ENCODE measurements at regions not wholly inside any gene's neighbourhood (a gene's known extent, or its start where the extent isn't known, plus 50 kb on each side); places are given as distances from the start of the nearest gene placed in this dataset.

- H3K4me1 Mint-ChIP-seq (ENCODE audit: low read depth), result no peaks in the 10 kb centered on the region
- no peaks in the 10 kb centered on the region for H3K36me3 Mint-ChIP-seq (ENCODE audit: low read depth)
- intact Hi-C loops (cut with micrococcal nuclease), result no loop called here
Measured at GRCh38 chr2:139218181-139218580, 438.0 kb upstream of the NXPH2 start.

GRCh38 chr2:139217641-139218040 lies 437.5 kb upstream of the NXPH2 start:
- intact Hi-C loops (cut with micrococcal nuclease), result no loop called here
- no peaks in the 10 kb centered on the region for H3K36me3 Mint-ChIP-seq (ENCODE audit: low read depth)
- H3K4me1 Mint-ChIP-seq (ENCODE audit: low read depth), result no peaks in the 10 kb centered on the region
- no peaks in the 10 kb centered on the region for H3K27me3 Mint-ChIP-seq (ENCODE audit: low read depth)
- DNase-seq (ENCODE audit: low spot score), result no peak
- H3K9me3 Mint-ChIP-seq, result peaks cover 28% of the 10 kb centered on the region
- H3K4me3 Mint-ChIP-seq (ENCODE audit: low read depth), result no peak overlapping the region
- H3K27ac Mint-ChIP-seq, result no peak overlapping the region

More at GRCh38 chr2:139218181-139218580, 438.0 kb upstream of the NXPH2 start:
- DNase-seq (ENCODE audit: low spot score), result no peak
- H3K9me3 Mint-ChIP-seq, result peaks cover 33% of the 10 kb centered on the region
- H3K4me3 Mint-ChIP-seq (ENCODE audit: low read depth), result no peak overlapping the region
- no peak overlapping the region for H3K27ac Mint-ChIP-seq
- H3K27me3 Mint-ChIP-seq (ENCODE audit: low read depth), result no peaks in the 10 kb centered on the region

- H3K9me3 Mint-ChIP-seq, result peaks cover 26% of the 10 kb centered on the region
- H3K36me3 Mint-ChIP-seq (ENCODE audit: low read depth), result no peaks in the 10 kb centered on the region
- no peak for DNase-seq (ENCODE audit: low spot score)
- H3K4me1 Mint-ChIP-seq (ENCODE audit: low read depth), result no peaks in the 10 kb centered on the region
- H3K4me3 Mint-ChIP-seq (ENCODE audit: low read depth), result no peak overlapping the region
- intact Hi-C loops (cut with micrococcal nuclease), result no loop called here
- no peaks in the 10 kb centered on the region for H3K27me3 Mint-ChIP-seq (ENCODE audit: low read depth)
- no peak overlapping the region for H3K27ac Mint-ChIP-seq
Measured at GRCh38 chr2:139216435-139216834, 436.2 kb upstream of the NXPH2 start.

- H3K36me3 Mint-ChIP-seq (ENCODE audit: low read depth), result no peaks in the 10 kb centered on the region
- DNase-seq (ENCODE audit: low spot score), result no peak
- no peaks in the 10 kb centered on the region for H3K27me3 Mint-ChIP-seq (ENCODE audit: low read depth)
- H3K4me3 Mint-ChIP-seq (ENCODE audit: low read depth), result no peak overlapping the region
- intact Hi-C loops (cut with micrococcal nuclease), result no loop called here
- H3K9me3 Mint-ChIP-seq, result peaks cover 26% of the 10 kb centered on the region
- no peak overlapping the region for H3K27ac Mint-ChIP-seq
- no peaks in the 10 kb centered on the region for H3K4me1 Mint-ChIP-seq (ENCODE audit: low read depth)
Measured at GRCh38 chr2:139214801-139215200, 434.6 kb upstream of the NXPH2 start.

GRCh38 chr2:139209586-139209985 lies 429.4 kb upstream of the NXPH2 start:
- Mint-ChIP-seq H3K27ac (no peak overlapping the region), H3K9me3 (peaks cover 5% of the 10 kb centered on the region), H3K36me3 (ENCODE audit: low read depth) (no peaks in the 10 kb centered on the region), H3K27me3 (ENCODE audit: low read depth) (no peaks in the 10 kb centered on the region), H3K4me1 (ENCODE audit: low read depth) (no peaks in the 10 kb centered on the region), H3K4me3 (ENCODE audit: low read depth) (no peak overlapping the region)
- no peak for DNase-seq (ENCODE audit: low spot score)
- intact Hi-C loops (cut with micrococcal nuclease), result no loop called here

- Mint-ChIP-seq H3K4me3 (ENCODE audit: low read depth) (no peak overlapping the region), H3K4me1 (ENCODE audit: low read depth) (no peaks in the 10 kb centered on the region), H3K9me3 (peaks cover 13% of the 10 kb centered on the region), H3K27ac (no peak overlapping the region), H3K36me3 (ENCODE audit: low read depth) (no peaks in the 10 kb centered on the region), H3K27me3 (ENCODE audit: low read depth) (no peaks in the 10 kb centered on the region)
- no peak for DNase-seq (ENCODE audit: low spot score)
- intact Hi-C loops (cut with micrococcal nuclease), result no loop called here
Measured at GRCh38 chr2:139201516-139201915, 421.3 kb upstream of the NXPH2 start.

GRCh38 chr2:139196754-139197153 lies 416.6 kb upstream of the NXPH2 start:
- Mint-ChIP-seq H3K4me3 (ENCODE audit: low read depth) (no peak overlapping the region), H3K27ac (no peak overlapping the region), H3K36me3 (ENCODE audit: low read depth) (no peaks in the 10 kb centered on the region), H3K9me3 (peaks cover 27% of the 10 kb centered on the region), H3K4me1 (ENCODE audit: low read depth) (no peaks in the 10 kb centered on the region), H3K27me3 (ENCODE audit: low read depth) (no peaks in the 10 kb centered on the region)
- no peak for DNase-seq (ENCODE audit: low spot score)
- intact Hi-C loops (cut with micrococcal nuclease), result no loop called here

GRCh38 chr2:139194546-139194945 lies 414.4 kb upstream of the NXPH2 start:
- no peak for DNase-seq (ENCODE audit: low spot score)
- H3K36me3 Mint-ChIP-seq (ENCODE audit: low read depth), result no peaks in the 10 kb centered on the region
- H3K9me3 Mint-ChIP-seq, result peaks cover 25% of the 10 kb centered on the region
- intact Hi-C loops (cut with micrococcal nuclease), result no loop called here
- H3K27me3 Mint-ChIP-seq (ENCODE audit: low read depth), result no peaks in the 10 kb centered on the region
- H3K4me1 Mint-ChIP-seq (ENCODE audit: low read depth), result no peaks in the 10 kb centered on the region
- H3K4me3 Mint-ChIP-seq (ENCODE audit: low read depth), result no peak overlapping the region
- no peak overlapping the region for H3K27ac Mint-ChIP-seq

- intact Hi-C loops (cut with micrococcal nuclease), result no loop called here
- H3K27ac Mint-ChIP-seq, result no peak overlapping the region
- H3K27me3 Mint-ChIP-seq (ENCODE audit: low read depth), result no peaks in the 10 kb centered on the region
- H3K4me3 Mint-ChIP-seq (ENCODE audit: low read depth), result no peak overlapping the region
- no peak for DNase-seq (ENCODE audit: low spot score)
- H3K9me3 Mint-ChIP-seq, result peaks cover 37% of the 10 kb centered on the region
- no peaks in the 10 kb centered on the region for H3K4me1 Mint-ChIP-seq (ENCODE audit: low read depth)
- no peaks in the 10 kb centered on the region for H3K36me3 Mint-ChIP-seq (ENCODE audit: low read depth)
Measured at GRCh38 chr2:139177041-139177440, 396.9 kb upstream of the NXPH2 start.

GRCh38 chr2:139175510-139175909 lies 395.3 kb upstream of the NXPH2 start:
- Mint-ChIP-seq H3K4me3 (ENCODE audit: low read depth) (no peak overlapping the region), H3K27me3 (ENCODE audit: low read depth) (no peaks in the 10 kb centered on the region), H3K9me3 (peaks cover 38% of the 10 kb centered on the region), H3K27ac (no peak overlapping the region), H3K4me1 (ENCODE audit: low read depth) (no peaks in the 10 kb centered on the region), H3K36me3 (ENCODE audit: low read depth) (no peaks in the 10 kb centered on the region)
- DNase-seq (ENCODE audit: low spot score), result no peak
- intact Hi-C loops (cut with micrococcal nuclease), result no loop called here

GRCh38 chr2:139170406-139170805 lies 390.2 kb upstream of the NXPH2 start:
- Mint-ChIP-seq H3K4me1 (ENCODE audit: low read depth) (no peaks in the 10 kb centered on the region), H3K4me3 (ENCODE audit: low read depth) (no peak overlapping the region), H3K27me3 (ENCODE audit: low read depth) (no peaks in the 10 kb centered on the region), H3K36me3 (ENCODE audit: low read depth) (no peaks in the 10 kb centered on the region), H3K9me3 (peaks cover 32% of the 10 kb centered on the region), H3K27ac (no peak overlapping the region)
- DNase-seq (ENCODE audit: low spot score), result no peak
- intact Hi-C loops (cut with micrococcal nuclease), result no loop called here

- Mint-ChIP-seq H3K27ac (no peak overlapping the region), H3K4me3 (ENCODE audit: low read depth) (no peak overlapping the region), H3K4me1 (ENCODE audit: low read depth) (no peaks in the 10 kb centered on the region), H3K27me3 (ENCODE audit: low read depth) (no peaks in the 10 kb centered on the region), H3K9me3 (peaks cover 24% of the 10 kb centered on the region), H3K36me3 (ENCODE audit: low read depth) (no peaks in the 10 kb centered on the region)
- DNase-seq (ENCODE audit: low spot score), result no peak
- intact Hi-C loops (cut with micrococcal nuclease), result no loop called here
Measured at GRCh38 chr2:139165601-139166000, 385.4 kb upstream of the NXPH2 start.

GRCh38 chr2:139165041-139165440 lies 384.9 kb upstream of the NXPH2 start:
- no peak overlapping the region for H3K4me3 Mint-ChIP-seq (ENCODE audit: low read depth)
- H3K36me3 Mint-ChIP-seq (ENCODE audit: low read depth), result no peaks in the 10 kb centered on the region
- no peak for DNase-seq (ENCODE audit: low spot score)
- H3K27ac Mint-ChIP-seq, result no peak overlapping the region
- H3K27me3 Mint-ChIP-seq (ENCODE audit: low read depth), result no peaks in the 10 kb centered on the region
- no peaks in the 10 kb centered on the region for H3K4me1 Mint-ChIP-seq (ENCODE audit: low read depth)
- intact Hi-C loops (cut with micrococcal nuclease), result no loop called here
- H3K9me3 Mint-ChIP-seq, result peaks cover 24% of the 10 kb centered on the region

GRCh38 chr2:139162957-139163356 lies 382.8 kb upstream of the NXPH2 start:
- no peaks in the 10 kb centered on the region for H3K27me3 Mint-ChIP-seq (ENCODE audit: low read depth)
- no peaks in the 10 kb centered on the region for H3K36me3 Mint-ChIP-seq (ENCODE audit: low read depth)
- H3K9me3 Mint-ChIP-seq, result peaks cover 19% of the 10 kb centered on the region
- intact Hi-C loops (cut with micrococcal nuclease), result no loop called here
- H3K4me3 Mint-ChIP-seq (ENCODE audit: low read depth), result no peak overlapping the region
- no peaks in the 10 kb centered on the region for H3K4me1 Mint-ChIP-seq (ENCODE audit: low read depth)
- no peak for DNase-seq (ENCODE audit: low spot score)
- no peak overlapping the region for H3K27ac Mint-ChIP-seq
